ENCODE measurements at regions not wholly inside any gene's neighbourhood (a gene's known extent, or its start where the extent isn't known, plus 50 kb on each side); places are given as distances from the start of the nearest gene placed in this dataset.

DNA sequence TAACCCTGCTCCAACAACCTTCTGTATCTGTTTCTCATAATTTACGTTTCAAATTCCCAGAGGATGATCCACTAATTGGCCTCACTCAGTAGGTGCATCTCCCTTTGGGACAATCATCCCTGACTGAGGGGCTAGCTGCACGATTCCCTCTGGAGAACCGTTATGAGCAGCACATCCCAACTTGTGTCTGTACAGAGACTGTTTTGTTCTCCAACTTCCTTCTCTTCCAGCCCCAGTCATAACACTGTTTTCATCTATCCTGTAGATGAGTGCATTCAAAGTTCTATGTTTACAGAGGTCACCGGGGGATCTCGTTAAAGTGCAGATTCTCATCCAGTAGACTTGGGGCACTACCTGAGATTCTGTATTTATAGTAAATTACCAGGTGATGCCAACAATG, 187.2 kb downstream of the REEP3 start:
- intact Hi-C loops (cut with micrococcal nuclease): no loop called here
- DNase-seq (no peak), ATAC-seq (ENCODE audit: low read depth) (no peak)
- Mint-ChIP-seq H3K9me3 (no peaks in the 10 kb centered on the region), H3K27ac (no peak overlapping the region), H3K4me1 (peaks cover 39% of the 10 kb centered on the region), H3K27me3 (no peaks in the 10 kb centered on the region), H3K36me3 (ENCODE audit: low read depth) (no peaks in the 10 kb centered on the region), H3K4me3 (no peak overlapping the region)
- ChIA-PET CTCF (interaction anchor here (1.7 kb wide), 1 partner anchor 12 kb away, joined by 5 read pairs; no protein-coding TSS in a partner anchor), POLR2A (no interaction called here)
- TF ChIP-seq, protein P1, sequence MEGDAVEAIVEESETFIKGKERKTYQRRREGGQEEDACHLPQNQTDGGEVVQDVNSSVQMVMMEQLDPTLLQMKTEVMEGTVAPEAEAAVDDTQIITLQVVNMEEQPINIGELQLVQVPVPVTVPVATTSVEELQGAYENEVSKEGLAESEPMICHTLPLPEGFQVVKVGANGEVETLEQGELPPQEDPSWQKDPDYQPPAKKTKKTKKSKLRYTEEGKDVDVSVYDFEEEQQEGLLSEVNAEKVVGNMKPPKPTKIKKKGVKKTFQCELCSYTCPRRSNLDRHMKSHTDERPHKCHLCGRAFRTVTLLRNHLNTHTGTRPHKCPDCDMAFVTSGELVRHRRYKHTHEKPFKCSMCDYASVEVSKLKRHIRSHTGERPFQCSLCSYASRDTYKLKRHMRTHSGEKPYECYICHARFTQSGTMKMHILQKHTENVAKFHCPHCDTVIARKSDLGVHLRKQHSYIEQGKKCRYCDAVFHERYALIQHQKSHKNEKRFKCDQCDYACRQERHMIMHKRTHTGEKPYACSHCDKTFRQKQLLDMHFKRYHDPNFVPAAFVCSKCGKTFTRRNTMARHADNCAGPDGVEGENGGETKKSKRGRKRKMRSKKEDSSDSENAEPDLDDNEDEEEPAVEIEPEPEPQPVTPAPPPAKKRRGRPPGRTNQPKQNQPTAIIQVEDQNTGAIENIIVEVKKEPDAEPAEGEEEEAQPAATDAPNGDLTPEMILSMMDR (IDR thresholded peaks at IDR 0.05): no peak

- no peak overlapping the region for H3K27ac Mint-ChIP-seq
- intact Hi-C loops (cut with micrococcal nuclease): no loop called here
- DNase-seq (no peak), ATAC-seq (ENCODE audit: low read depth) (no peak)
- TF ChIP-seq, protein P1 (IDR thresholded peaks at IDR 0.05): no peak
- CTCF ChIA-PET: interaction anchor here (1.2 kb wide), 1 partner anchor 9 kb away, joined by 5 read pairs; no protein-coding TSS in a partner anchor
- H3K4me1 Mint-ChIP-seq: peaks cover 25% of the 10 kb centered on the region
- no peaks in the 10 kb centered on the region for H3K9me3 Mint-ChIP-seq
- no peaks in the 10 kb centered on the region for H3K27me3 Mint-ChIP-seq
- H3K36me3 Mint-ChIP-seq (ENCODE audit: low read depth): no peaks in the 10 kb centered on the region
- POLR2A ChIA-PET: interaction anchor here (0.6 kb wide), 2 partner anchors 46 to 81 kb away, joined by 3 read pairs; no protein-coding TSS in a partner anchor
- H3K4me3 Mint-ChIP-seq: no peak overlapping the region
Measured at GRCh38 chr10:63710703-63711102, 189.5 kb downstream of the REEP3 start.

GRCh38 chr10:63711361-63711760, 190.2 kb downstream of the REEP3 start:
- no peaks in the 10 kb centered on the region for H3K9me3 Mint-ChIP-seq
- ChIA-PET CTCF (interaction anchor here (1.0 to 1.2 kb wide), 2 partner anchors 9 to 544 kb away, joined by 5 read pairs; no protein-coding TSS in a partner anchor), POLR2A (interaction anchor here (0.6 kb wide), 1 partner anchor 47 kb away, joined by 3 read pairs; no protein-coding TSS in a partner anchor)
- H3K4me1 Mint-ChIP-seq: peaks cover 29% of the 10 kb centered on the region
- no peaks in the 10 kb centered on the region for H3K36me3 Mint-ChIP-seq (ENCODE audit: low read depth)
- H3K27ac Mint-ChIP-seq: no peak overlapping the region
- TF ChIP-seq, protein P1 (IDR thresholded peaks at IDR 0.05): no peak
- no peaks in the 10 kb centered on the region for H3K27me3 Mint-ChIP-seq
- intact Hi-C loops (cut with micrococcal nuclease): no loop called here
- DNase-seq (no peak), ATAC-seq (ENCODE audit: low read depth) (no peak)
- H3K4me3 Mint-ChIP-seq: no peak overlapping the region

GRCh38 chr10:63711867-63712716, 190.9 kb downstream of the REEP3 start:
- Mint-ChIP-seq H3K9me3 (no peaks in the 10 kb centered on the region), H3K27me3 (no peaks in the 10 kb centered on the region), H3K27ac (no peak overlapping the region), H3K4me1 (peaks cover 25% of the 10 kb centered on the region), H3K4me3 (no peak overlapping the region), H3K36me3 (ENCODE audit: low read depth) (no peaks in the 10 kb centered on the region)
- TF ChIP-seq, protein P1 (IDR thresholded peaks at IDR 0.05): no peak
- intact Hi-C loops (cut with micrococcal nuclease): loop anchor here (2.0 kb wide), 1 partner anchor 13 kb away; no protein-coding TSS in a partner anchor
- ChIA-PET POLR2A (no interaction called here), CTCF (interaction anchor here (1.0 to 1.2 kb wide), 2 partner anchors 8 to 545 kb away, joined by 5 read pairs; no protein-coding TSS in a partner anchor)
- DNase-seq (no peak), ATAC-seq (ENCODE audit: low read depth) (no peak)

DNA sequence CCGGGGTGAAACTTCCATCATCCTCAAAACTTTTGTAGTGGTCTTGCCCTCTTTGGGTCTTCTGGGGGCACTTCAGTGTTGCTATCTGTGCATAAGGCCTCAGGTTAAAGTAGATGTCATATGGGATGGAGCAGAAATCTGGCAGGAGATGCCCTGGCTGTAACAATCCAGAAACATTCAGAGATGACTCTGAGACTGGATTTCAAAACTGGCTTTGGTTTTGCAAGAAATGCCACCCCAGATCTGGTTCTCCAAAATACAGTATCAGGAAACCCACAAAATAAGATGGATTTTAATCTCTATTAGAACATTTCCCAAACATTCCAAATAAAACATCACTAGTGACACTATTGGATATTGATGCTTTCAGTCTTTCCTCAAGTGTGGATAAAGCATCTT, 191.5 kb downstream of the REEP3 start:
- Mint-ChIP-seq H3K36me3 (ENCODE audit: low read depth) (no peaks in the 10 kb centered on the region), H3K4me1 (peaks cover 21% of the 10 kb centered on the region), H3K9me3 (no peaks in the 10 kb centered on the region), H3K4me3 (no peak overlapping the region), H3K27me3 (no peaks in the 10 kb centered on the region), H3K27ac (no peak overlapping the region)
- ChIA-PET CTCF (interaction anchor here (1.3 kb wide), 1 partner anchor 545 kb away, joined by 3 read pairs; no protein-coding TSS in a partner anchor), POLR2A (no interaction called here)
- ATAC-seq (ENCODE audit: low read depth): no peak
- intact Hi-C loops (cut with micrococcal nuclease): loop anchor here (2.0 kb wide), 1 partner anchor 14 kb away; no protein-coding TSS in a partner anchor
- DNase-seq: no peak
- TF ChIP-seq, protein P1 (IDR thresholded peaks at IDR 0.05): no peak
